Skeletal muscle satellite cell (primary cell): ENCODE measurements at regions not wholly inside any gene's neighbourhood (a gene's known extent, or its start where the extent isn't known, plus 50 kb on each side); places are given as distances from the start of the nearest gene placed in this dataset.

Source experiments
- H3K27me3 ChIP-seq: 2 replicates; pipeline ENCODE4 v1.7.0; 2013; ENCODE audit warnings: low read length; ENCODE audit not compliant: control insufficient read depth, insufficient read depth
- H3K36me3 ChIP-seq: 2 replicates; pipeline ENCODE4 v1.7.0; 2013; ENCODE audit warnings: mild to moderate bottlenecking, control low read depth, low read length; ENCODE audit not compliant: insufficient read depth
- H3K4me1 ChIP-seq: 2 replicates; pipeline ENCODE4 v1.7.0; 2013; ENCODE audit warnings: low read length; ENCODE audit not compliant: control insufficient read depth, insufficient read depth
- H3K4me2 ChIP-seq: 2 replicates; pipeline ENCODE4 v1.7.0; 2013; ENCODE audit warnings: mild to moderate bottlenecking, low read length
- H3K4me3 ChIP-seq: 2 replicates; pipeline ENCODE4 v1.7.0; 2013; ENCODE audit warnings: low read length
- H3K9ac ChIP-seq: 2 replicates; pipeline ENCODE4 v1.7.0; 2013; ENCODE audit warnings: mild to moderate bottlenecking, low read depth, low read length, moderate library complexity
- H3K9me3 ChIP-seq: replicated peaks from 2 replicates; pipeline ENCODE4 v1.7.0; 2013; ENCODE audit warnings: mild to moderate bottlenecking, control low read depth, low read length

DNA sequence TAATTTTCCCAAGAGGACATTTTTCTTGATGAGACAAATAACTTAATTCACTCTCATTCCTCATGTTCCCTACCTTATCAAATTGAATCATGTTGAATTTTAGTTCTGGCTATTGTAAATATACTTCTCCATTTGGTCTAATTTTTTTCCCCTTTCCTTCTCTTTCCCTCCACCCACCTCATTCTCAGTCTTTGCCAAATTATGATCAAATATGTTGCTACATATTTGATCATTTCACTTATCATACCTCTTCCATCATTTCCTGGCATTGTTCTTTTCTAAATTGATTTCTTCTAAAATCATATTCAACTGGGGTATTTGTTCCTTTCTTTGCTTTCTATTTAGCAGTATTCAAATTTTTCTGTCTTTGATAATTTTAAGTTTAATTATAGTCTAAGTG, 52.3 kb downstream of the HDGFL1 start:
- no peaks in the 10 kb centered on the region for H3K36me3 ChIP-seq
- H3K4me2 ChIP-seq = no peak overlapping the region
- H3K9me3 ChIP-seq = no peaks in the 10 kb centered on the region
- H3K4me3 ChIP-seq = no peak overlapping the region
- no peaks in the 10 kb centered on the region for H3K27me3 ChIP-seq
- no peaks in the 10 kb centered on the region for H3K4me1 ChIP-seq
- H3K9ac ChIP-seq = no peak overlapping the region

GRCh38 chr6:22622351-22622750, 53.0 kb downstream of the HDGFL1 start:
- H3K4me2 ChIP-seq = no peak overlapping the region
- H3K9ac ChIP-seq = no peak overlapping the region
- no peaks in the 10 kb centered on the region for H3K4me1 ChIP-seq
- H3K36me3 ChIP-seq = no peaks in the 10 kb centered on the region
- no peak overlapping the region for H3K4me3 ChIP-seq
- no peaks in the 10 kb centered on the region for H3K27me3 ChIP-seq
- no peaks in the 10 kb centered on the region for H3K9me3 ChIP-seq

- Histone ChIP-seq H3K4me3 (no peak overlapping the region), H3K4me2 (no peak overlapping the region), H3K9ac (no peak overlapping the region), H3K4me1 (no peaks in the 10 kb centered on the region), H3K36me3 (no peaks in the 10 kb centered on the region), H3K27me3 (no peaks in the 10 kb centered on the region), H3K9me3 (no peaks in the 10 kb centered on the region)
These were observed 53.4 kb downstream of the HDGFL1 start for GRCh38 chr6:22622813-22623212.

GRCh38 chr6:22627644-22628043, 58.3 kb downstream of the HDGFL1 start:
- H3K9me3 ChIP-seq = no peaks in the 10 kb centered on the region
- H3K4me1 ChIP-seq = no peaks in the 10 kb centered on the region
- H3K4me2 ChIP-seq = no peak overlapping the region
- no peaks in the 10 kb centered on the region for H3K36me3 ChIP-seq
- H3K27me3 ChIP-seq = no peaks in the 10 kb centered on the region
- no peak overlapping the region for H3K9ac ChIP-seq
- H3K4me3 ChIP-seq = no peak overlapping the region

- Histone ChIP-seq H3K4me3 (no peak overlapping the region), H3K27me3 (no peaks in the 10 kb centered on the region), H3K9ac (no peak overlapping the region), H3K4me2 (no peak overlapping the region), H3K36me3 (no peaks in the 10 kb centered on the region), H3K4me1 (no peaks in the 10 kb centered on the region), H3K9me3 (no peaks in the 10 kb centered on the region)
These were observed 61.7 kb downstream of the HDGFL1 start for GRCh38 chr6:22631091-22631490.

- H3K27me3 ChIP-seq = no peaks in the 10 kb centered on the region
- no peaks in the 10 kb centered on the region for H3K36me3 ChIP-seq
- no peaks in the 10 kb centered on the region for H3K9me3 ChIP-seq
- no peak overlapping the region for H3K9ac ChIP-seq
- no peak overlapping the region for H3K4me3 ChIP-seq
- H3K4me1 ChIP-seq = no peaks in the 10 kb centered on the region
- H3K4me2 ChIP-seq = no peak overlapping the region
These were observed 63.3 kb downstream of the HDGFL1 start for GRCh38 chr6:22632581-22633145.

- Histone ChIP-seq H3K36me3 (no peaks in the 10 kb centered on the region), H3K9me3 (no peaks in the 10 kb centered on the region), H3K4me2 (no peak overlapping the region)
These were observed 67.1 kb downstream of the HDGFL1 start for GRCh38 chr6:22636452-22636851.

GRCh38 chr6:22637782-22638181, 68.4 kb downstream of the HDGFL1 start:
- no peaks in the 10 kb centered on the region for H3K36me3 ChIP-seq
- H3K4me1 ChIP-seq = peaks cover 3% of the 10 kb centered on the region
- H3K4me3 ChIP-seq = no peak overlapping the region
- H3K9me3 ChIP-seq = no peaks in the 10 kb centered on the region
- no peak overlapping the region for H3K4me2 ChIP-seq
- no peaks in the 10 kb centered on the region for H3K27me3 ChIP-seq
- H3K9ac ChIP-seq = no peak overlapping the region

More at GRCh38 chr6:22636452-22636851, 67.1 kb downstream of the HDGFL1 start:
- Histone ChIP-seq H3K4me3 (no peak overlapping the region), H3K4me1 (no peaks in the 10 kb centered on the region), H3K9ac (no peak overlapping the region), H3K27me3 (no peaks in the 10 kb centered on the region)

- Histone ChIP-seq H3K36me3 (no peaks in the 10 kb centered on the region), H3K4me1 (peaks cover 3% of the 10 kb centered on the region), H3K27me3 (no peaks in the 10 kb centered on the region), H3K4me2 (no peak overlapping the region), H3K9ac (no peak overlapping the region), H3K9me3 (no peaks in the 10 kb centered on the region), H3K4me3 (no peak overlapping the region)
These were observed 69.0 kb downstream of the HDGFL1 start for GRCh38 chr6:22638320-22638719.

DNA sequence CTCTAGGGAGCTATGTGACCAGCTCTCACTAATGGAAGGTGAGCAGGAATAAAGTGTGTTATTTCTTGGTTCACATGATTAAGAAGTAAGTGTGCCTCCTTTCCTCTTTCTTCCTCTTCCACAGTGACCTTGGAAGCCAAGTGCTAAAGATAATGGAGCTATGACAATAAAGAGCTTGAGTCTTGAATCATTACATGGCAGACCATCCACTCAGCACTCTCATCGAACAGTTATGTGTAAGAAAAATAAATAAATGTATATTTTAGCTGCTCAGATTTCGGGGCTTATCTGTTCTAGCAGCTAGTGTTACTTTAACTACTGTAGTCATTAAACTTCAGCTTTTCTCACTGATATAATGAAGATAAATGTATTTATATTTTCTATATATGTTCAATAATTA, 72.9 kb downstream of the HDGFL1 start:
- no peak overlapping the region for H3K9ac ChIP-seq
- H3K36me3 ChIP-seq = no peaks in the 10 kb centered on the region
- no peak overlapping the region for H3K4me2 ChIP-seq
- no peak overlapping the region for H3K4me3 ChIP-seq
- peaks cover 3% of the 10 kb centered on the region for H3K4me1 ChIP-seq
- H3K9me3 ChIP-seq = no peaks in the 10 kb centered on the region
- H3K27me3 ChIP-seq = no peaks in the 10 kb centered on the region

DNA sequence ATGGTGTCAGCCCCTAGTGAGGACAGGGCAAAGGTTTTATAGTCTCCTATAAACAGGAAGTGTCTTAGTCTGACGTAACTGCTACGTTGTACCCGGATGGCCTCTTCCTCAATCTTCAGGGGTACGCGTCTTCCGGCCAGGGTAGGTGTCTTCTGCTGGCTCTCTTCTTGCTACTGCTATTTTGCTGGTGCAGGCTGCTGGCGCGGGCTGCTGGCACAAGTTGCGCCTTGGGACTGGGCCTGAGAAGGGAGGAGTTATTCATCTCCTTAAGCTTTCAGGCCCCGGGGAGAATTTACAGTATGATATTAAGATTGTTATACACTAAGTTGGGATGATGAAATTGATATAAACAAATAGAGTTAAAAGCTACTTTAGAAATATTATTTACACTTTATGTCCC, 74.4 kb downstream of the HDGFL1 start:
- Histone ChIP-seq H3K4me3 (no peak overlapping the region), H3K4me2 (no peak overlapping the region), H3K36me3 (no peaks in the 10 kb centered on the region), H3K9ac (no peak overlapping the region), H3K27me3 (no peaks in the 10 kb centered on the region), H3K4me1 (peaks cover 3% of the 10 kb centered on the region), H3K9me3 (no peaks in the 10 kb centered on the region)

DNA sequence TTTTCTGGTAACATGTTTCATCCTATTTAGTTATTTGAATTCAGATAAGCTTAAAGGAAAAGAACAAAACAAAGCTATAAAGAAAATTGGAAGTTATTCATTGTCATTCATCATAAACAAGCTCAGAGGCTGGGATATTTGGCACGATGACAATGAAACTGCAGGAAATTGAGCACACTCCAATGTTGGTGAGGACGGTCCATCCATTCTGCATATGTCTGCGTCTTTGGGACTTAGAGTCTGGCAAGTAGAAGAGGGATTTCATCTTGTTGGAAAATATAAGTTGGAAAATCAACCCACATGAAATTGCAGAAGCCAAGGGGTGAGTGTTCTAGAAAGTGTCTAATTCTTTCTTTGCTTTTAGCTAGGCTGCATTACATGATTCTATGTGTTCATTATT, 78.4 kb downstream of the HDGFL1 start:
- H3K9ac ChIP-seq = no peak overlapping the region
- no peaks in the 10 kb centered on the region for H3K4me1 ChIP-seq
- H3K4me3 ChIP-seq = no peak overlapping the region
- H3K9me3 ChIP-seq = no peaks in the 10 kb centered on the region
- H3K27me3 ChIP-seq = no peaks in the 10 kb centered on the region
- no peaks in the 10 kb centered on the region for H3K36me3 ChIP-seq
- H3K4me2 ChIP-seq = no peak overlapping the region
